Stimulated activated naive B cell treated with anti-CD40 and anti-IgM and Interleukin-4, amounts not matched to agents 10 μg/mL and 1 μg/mL and 100 μg/mL, for 72 hours (primary cell): ENCODE measurements at regions not wholly inside any gene's neighbourhood (a gene's known extent, or its start where the extent isn't known, plus 50 kb on each side); places are given as distances from the start of the nearest gene placed in this dataset.

Experiments used
- ATAC-seq, 2 donors: fragments of 150-1000 bp; cut with Tn5 transposase; replicated peaks; 2 replicates each; pipeline ENCODE4 v1.10.0; 2021; ENCODE audit warnings: moderate library complexity in 1 of 2
- DNase-seq: peaks from one replicate; pipeline ENCODE4 v3.0.0; 2021
- H3K27ac Mint-ChIP-seq: one replicate; pipeline ENCODE4 v1.8.0; 2022; ENCODE audit warnings: mild to moderate bottlenecking, mixed read lengths
- H3K27me3 Mint-ChIP-seq, 2 donors: one replicate each; pipeline ENCODE4 v1.8.0; 2022; ENCODE audit warnings: mixed read lengths in 2 of 2
- H3K36me3 Mint-ChIP-seq, 2 donors: one replicate each; pipeline ENCODE4 v1.8.0; 2022; ENCODE audit warnings: mixed read lengths in 2 of 2, mild to moderate bottlenecking in 1 of 2
- H3K4me1 Mint-ChIP-seq, 2 donors: one replicate each; pipeline ENCODE4 v1.8.0; 2022; ENCODE audit warnings: mixed read lengths in 2 of 2, mild to moderate bottlenecking in 1 of 2
- H3K4me3 Mint-ChIP-seq, 2 donors: one replicate each; pipeline ENCODE4 v1.8.0; 2022; ENCODE audit warnings: mild to moderate bottlenecking in 2 of 2, mixed read lengths in 2 of 2, moderate library complexity in 1 of 2
- H3K9me3 Mint-ChIP-seq, 2 donors: one replicate each; pipeline ENCODE4 v1.8.0; 2022; ENCODE audit warnings: mixed read lengths in 2 of 2, mild to moderate bottlenecking in 1 of 2

DNA sequence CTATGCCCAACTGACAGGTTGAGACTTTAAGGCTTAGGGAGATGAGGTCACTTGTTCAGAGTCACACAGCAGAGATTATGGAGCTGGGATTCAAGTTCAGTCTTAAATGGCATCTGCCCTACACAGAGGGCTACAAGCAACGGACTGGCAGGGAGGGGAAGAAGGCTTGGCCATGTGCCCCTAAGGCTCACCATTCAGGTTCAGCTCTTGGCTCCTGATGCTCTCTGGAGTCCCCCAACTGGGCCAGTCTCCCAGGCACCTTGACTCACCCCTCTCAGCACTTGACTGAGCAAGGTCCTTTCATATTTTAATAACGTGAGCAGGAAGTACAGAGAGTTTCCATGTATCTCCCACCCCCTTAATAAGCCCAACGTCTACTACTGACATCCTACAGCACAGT lies 71.4 kb upstream of the MAFB start:
- Mint-ChIP-seq H3K27ac (no peak overlapping the region), H3K4me1 (no peaks in the 10 kb centered on the region), H3K4me3 (no peak overlapping the region)

DNA sequence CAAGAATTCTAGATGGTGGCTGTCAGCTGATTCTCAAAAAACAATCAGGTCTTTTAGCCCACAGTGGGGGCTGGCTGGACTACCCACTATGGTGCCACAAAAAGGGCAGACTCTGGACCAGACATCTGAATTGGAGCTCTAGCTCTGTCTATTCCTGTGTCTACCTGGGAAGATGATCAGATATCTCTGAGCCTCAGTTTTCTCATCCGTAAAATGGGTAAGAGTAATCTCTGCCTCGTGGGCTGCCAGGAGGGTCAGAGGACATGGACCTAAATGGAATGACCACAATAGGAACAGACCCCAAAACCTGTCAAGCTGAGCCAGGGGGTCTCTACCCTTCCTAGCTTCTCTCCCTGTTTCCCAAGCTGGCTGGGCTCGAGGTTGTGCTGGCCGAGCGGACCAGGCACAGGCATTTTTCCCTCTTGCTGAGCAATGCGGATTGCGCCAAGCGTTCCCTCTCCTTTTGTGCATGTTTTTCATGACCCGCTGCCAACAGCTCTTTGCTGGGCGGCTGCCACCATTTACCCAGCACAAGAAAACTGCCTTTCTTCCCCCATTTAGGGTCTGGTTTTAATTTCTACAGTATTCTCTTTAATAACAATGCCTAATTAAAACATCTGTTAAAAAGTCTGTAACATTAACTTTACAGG lies 74.7 kb upstream of the MAFB start:
- DNase-seq (no peak), ATAC-seq (no peak)
- Mint-ChIP-seq H3K4me3 (no peak overlapping the region), H3K27me3 (peaks cover 6 to 7% of the 10 kb centered on the region in 2 donors), H3K9me3 (no peaks in the 10 kb centered on the region), H3K27ac (no peak overlapping the region), H3K36me3 (no peaks in the 10 kb centered on the region), H3K4me1 (no peaks in the 10 kb centered on the region)

More for the DNA sequence above, 71.4 kb upstream of the MAFB start:
- no peak for ATAC-seq
- no peaks in the 10 kb centered on the region for H3K9me3 Mint-ChIP-seq
- H3K36me3 Mint-ChIP-seq: no peaks in the 10 kb centered on the region
- no peak for DNase-seq
- H3K27me3 Mint-ChIP-seq: no peaks in the 10 kb centered on the region

DNA sequence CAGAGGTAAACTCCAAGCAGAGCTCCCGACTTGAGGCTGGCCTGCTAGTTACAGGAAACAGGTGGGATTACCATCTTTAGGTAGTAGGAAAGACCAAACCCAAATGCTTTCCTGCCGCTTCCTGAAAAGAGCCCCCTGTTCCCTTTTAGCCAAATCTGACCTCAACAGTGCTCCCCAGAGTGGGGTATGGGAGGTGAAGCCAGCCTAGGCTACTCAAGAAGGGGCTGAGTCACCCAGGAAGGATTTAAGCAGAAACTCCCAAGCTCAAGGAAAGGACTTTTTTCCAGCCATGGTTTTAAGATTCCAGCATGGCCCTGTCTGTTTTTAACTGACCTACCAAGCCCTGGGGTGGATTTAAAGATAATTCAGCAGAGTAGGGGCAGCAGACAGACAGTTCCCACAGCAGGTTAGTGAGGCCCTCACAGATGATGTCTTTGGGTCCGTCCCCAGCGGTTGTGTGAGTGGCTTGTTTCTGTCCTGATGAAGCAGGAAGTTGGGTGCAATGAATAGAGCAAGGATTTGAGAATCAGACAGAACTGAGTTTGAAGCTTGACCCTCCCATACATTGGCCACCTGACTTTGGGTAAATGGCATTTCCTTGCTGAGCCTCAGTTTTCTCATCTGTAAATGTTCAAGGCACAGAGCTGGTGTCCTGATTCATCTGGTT lies 76.9 kb upstream of the MAFB start:
- H3K27ac Mint-ChIP-seq: no peak overlapping the region
- no peaks in the 10 kb centered on the region for H3K9me3 Mint-ChIP-seq
- H3K4me1 Mint-ChIP-seq: no peaks in the 10 kb centered on the region
- peaks cover 10 to 17% of the 10 kb centered on the region in 2 donors for H3K27me3 Mint-ChIP-seq
- DNase-seq (no peak), ATAC-seq (no peak)
- H3K4me3 Mint-ChIP-seq: no peak overlapping the region
- H3K36me3 Mint-ChIP-seq: no peaks in the 10 kb centered on the region

DNA sequence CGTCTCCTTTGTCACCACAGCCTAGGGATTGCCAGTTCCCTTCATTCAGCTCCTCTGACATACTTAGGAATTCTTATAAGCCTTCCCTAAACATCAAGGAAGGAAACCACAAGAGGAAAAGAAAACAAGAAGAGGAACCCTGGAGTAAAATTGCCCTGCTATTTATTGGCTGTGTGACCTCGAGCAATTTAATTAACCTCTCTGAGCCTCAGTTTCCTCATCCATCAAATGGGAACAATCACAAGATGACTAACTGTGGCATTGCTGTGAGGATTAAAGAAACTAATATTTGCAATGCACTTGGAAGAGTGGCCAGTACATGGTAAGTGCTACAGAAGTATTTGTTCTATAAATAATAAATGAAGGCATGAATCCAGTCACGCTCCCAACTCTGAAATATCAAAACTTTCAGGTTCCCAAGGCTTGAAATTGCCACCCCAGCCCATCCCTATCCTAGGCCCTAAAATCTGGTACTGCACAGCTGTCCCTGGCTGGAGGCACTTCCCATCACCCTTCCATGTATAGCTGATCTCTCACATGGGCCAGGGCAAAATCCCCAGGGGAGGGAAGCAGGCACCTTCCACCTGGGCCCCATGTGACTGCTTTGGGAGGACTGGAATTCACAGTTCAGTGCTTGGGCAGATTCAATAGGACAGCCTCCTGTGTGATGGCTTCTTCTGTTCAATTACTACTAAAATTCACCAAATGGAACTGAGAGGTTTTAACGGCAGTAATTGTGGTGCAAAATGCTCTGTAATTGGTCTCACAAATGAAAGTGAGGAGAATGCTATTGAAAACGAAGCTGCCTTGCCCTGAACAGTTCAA lies 78.0 kb upstream of the MAFB start:
- Mint-ChIP-seq H3K4me3 (no peak overlapping the region), H3K27me3 (peaks cover 13 to 21% of the 10 kb centered on the region in 2 donors), H3K9me3 (no peaks in the 10 kb centered on the region), H3K36me3 (no peaks in the 10 kb centered on the region), H3K4me1 (no peaks in the 10 kb centered on the region), H3K27ac (no peak overlapping the region)
- DNase-seq: no peak
- ATAC-seq: no peak

DNA sequence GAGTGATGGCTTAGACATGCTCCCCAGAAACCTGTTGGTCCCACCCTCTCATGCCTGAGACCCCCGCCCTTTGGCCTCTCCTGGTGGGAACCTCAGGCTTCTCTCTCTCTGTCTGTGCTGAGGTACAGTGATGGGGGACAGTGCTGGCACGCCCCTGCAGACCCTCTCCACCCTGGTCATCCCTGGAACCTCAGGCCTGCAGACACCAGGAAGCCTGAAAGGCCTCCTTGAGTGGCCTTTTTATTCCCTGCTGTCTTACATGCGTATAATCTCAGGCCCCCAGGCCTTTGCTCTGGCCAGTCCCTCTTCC lies 78.5 kb upstream of the MAFB start:
- H3K36me3 Mint-ChIP-seq: no peaks in the 10 kb centered on the region
- no peaks in the 10 kb centered on the region for H3K9me3 Mint-ChIP-seq
- no peak for DNase-seq
- H3K27ac Mint-ChIP-seq: no peak overlapping the region
- H3K4me1 Mint-ChIP-seq: no peaks in the 10 kb centered on the region
- peaks cover 13 to 21% of the 10 kb centered on the region in 2 donors for H3K27me3 Mint-ChIP-seq
- no peak overlapping the region for H3K4me3 Mint-ChIP-seq
- no peak for ATAC-seq

DNA sequence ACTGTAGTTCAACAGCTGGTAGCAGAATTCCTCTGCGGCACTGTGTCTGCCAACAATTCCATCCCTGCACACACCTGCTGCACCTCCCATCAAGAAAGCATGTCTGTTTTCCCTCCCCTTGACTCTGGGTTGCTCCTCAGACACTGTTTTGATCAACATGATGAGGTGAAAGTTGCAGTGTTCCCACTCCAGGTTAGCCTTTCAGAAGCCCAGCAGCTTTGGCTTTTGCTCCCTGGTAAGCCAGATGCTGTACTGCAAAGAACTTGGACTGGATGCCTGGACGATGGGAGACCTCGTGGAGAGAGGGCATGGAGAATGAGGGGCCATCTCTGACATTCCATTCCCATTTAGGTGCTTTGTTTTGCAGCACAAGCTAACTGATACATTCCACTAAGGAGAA lies 79.1 kb upstream of the MAFB start:
- Mint-ChIP-seq H3K4me3 (no peak overlapping the region), H3K27ac (no peak overlapping the region), H3K9me3 (no peaks in the 10 kb centered on the region), H3K4me1 (no peaks in the 10 kb centered on the region), H3K27me3 (peaks cover 13 to 21% of the 10 kb centered on the region in 2 donors), H3K36me3 (no peaks in the 10 kb centered on the region)
- ATAC-seq: no peak
- DNase-seq: no peak

DNA sequence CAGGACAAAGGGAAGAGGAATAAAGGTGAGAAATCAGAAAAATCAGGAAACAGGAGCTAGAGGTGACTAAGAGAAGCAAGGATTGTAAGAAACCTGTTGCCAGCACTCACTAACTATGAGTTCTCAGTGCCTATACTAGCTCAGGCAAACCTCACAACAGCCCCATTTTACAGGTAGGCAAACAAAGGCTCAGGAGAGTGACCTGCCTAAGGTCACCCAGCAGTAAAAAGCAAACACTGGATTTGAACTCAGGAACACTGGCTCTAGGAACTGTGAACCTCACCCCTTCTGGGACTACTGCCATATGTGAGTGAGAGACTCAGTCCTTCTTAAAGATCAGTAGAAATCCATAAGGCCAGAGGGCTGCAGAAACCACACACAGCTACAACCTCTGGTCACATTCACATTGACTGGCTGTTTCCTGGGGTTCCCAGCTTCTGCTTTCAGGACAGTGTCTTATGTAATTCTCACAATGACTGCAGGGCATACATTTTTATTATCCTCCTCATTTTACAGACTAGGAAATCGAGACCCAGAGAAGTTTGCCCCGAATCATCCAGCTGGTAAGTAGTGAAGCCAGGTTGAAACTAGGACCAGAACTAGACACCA lies 80.7 kb upstream of the MAFB start:
- Mint-ChIP-seq H3K9me3 (no peaks in the 10 kb centered on the region), H3K27ac (no peak overlapping the region), H3K27me3 (peaks cover 13 to 21% of the 10 kb centered on the region in 2 donors), H3K4me1 (no peaks in the 10 kb centered on the region), H3K36me3 (no peaks in the 10 kb centered on the region), H3K4me3 (no peak overlapping the region)
- no peak for ATAC-seq
- DNase-seq: no peak

DNA sequence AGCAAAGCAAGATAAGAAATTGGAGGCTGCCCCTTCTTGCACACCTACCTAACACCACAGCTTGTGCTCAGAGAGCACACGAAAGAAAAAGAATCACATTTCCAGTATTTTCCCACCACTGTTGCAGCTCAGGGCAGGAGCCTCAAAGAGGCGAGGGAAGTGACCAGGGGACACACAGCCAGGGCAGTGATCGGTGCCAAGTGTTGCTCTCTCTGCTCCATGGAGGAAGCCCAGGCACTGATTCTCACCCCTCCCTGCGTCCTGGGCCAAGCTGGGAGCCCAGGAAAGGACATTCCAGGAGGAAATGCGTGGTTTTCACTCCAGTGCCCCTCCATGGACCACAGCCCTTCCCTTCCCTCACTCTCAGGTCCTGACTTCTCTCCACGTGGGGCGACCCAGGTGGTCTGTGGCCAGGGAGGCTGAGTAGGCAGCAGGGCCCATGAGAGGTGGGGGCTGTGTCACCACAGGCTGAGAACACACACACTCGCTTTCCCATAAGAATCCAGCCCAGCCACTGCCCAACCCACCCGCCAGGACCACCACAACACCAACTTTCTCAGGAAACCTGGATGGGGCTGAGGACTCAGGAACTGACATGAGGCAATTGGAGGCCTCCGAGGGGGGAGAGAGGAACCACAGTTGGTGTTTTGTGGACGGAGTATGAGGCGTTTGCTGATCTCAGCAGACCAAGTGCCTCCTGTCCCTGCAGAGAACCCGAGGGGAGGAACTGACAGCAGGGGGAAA lies 81.7 kb upstream of the MAFB start:
- no peak overlapping the region for H3K27ac Mint-ChIP-seq
- H3K4me3 Mint-ChIP-seq: no peak overlapping the region
- no peak for DNase-seq
- H3K27me3 Mint-ChIP-seq: peaks cover 13 to 21% of the 10 kb centered on the region in 2 donors
- H3K36me3 Mint-ChIP-seq: no peaks in the 10 kb centered on the region
- ATAC-seq: no peak
- H3K4me1 Mint-ChIP-seq: peaks cover 0 to 1% of the 10 kb centered on the region in 2 donors
- H3K9me3 Mint-ChIP-seq: no peaks in the 10 kb centered on the region

DNA sequence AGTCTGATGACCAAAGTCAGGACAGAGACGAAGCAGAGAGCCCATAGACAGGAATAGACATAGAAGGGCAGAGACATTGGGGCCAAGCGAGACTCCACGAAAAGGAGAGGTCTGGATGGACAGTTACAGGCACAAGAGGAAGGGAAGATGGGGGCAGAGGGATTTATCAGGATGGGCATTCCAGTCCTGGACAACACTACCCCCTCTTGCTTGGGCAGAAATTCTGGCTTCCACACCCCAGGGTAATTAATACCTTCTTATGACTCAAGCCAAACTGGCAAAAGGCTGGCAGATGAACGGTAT lies 82.2 kb upstream of the MAFB start:
- no peak for ATAC-seq
- Mint-ChIP-seq H3K9me3 (no peaks in the 10 kb centered on the region), H3K4me3 (no peak overlapping the region), H3K36me3 (no peaks in the 10 kb centered on the region), H3K4me1 (peaks cover 0 to 1% of the 10 kb centered on the region in 2 donors), H3K27ac (no peak overlapping the region), H3K27me3 (peaks cover 13 to 21% of the 10 kb centered on the region in 2 donors)
- no peak for DNase-seq

DNA sequence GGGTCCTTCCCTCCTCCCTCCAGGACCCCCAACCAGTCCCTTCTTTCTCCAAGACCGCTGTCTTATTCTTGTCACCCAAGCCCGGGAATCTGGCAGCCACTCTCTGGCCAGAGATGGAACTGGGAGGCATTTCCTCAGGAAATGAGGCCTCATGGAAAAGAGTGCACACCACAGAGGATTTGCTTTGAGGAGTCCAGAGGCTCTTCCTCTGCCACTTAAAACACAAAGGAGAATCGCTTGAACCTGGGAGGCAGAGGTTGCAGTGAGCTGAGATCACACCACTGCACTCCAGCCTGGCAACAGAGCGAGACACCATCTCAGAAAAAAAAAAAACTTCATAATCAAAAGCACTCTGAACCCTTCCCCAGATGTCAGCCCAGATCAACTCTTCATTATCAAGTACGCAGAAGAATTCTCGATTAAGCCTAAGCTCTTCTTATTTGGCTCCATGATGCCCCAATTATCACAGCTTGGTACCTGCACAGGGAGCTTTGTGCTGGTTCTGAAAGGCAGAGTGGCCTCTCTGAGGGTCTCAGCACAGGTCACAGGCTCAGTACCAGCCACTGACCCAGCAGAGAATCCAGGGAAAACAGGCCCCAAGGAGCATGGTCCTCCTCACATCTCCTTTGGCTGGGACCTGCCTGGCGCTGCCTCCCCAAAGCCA lies 82.9 kb upstream of the MAFB start:
- Mint-ChIP-seq H3K36me3 (no peaks in the 10 kb centered on the region), H3K4me3 (no peak overlapping the region), H3K4me1 (peaks cover 0 to 1% of the 10 kb centered on the region in 2 donors), H3K27ac (no peak overlapping the region), H3K9me3 (no peaks in the 10 kb centered on the region), H3K27me3 (peaks cover 13 to 21% of the 10 kb centered on the region in 2 donors)
- no peak for ATAC-seq
- no peak for DNase-seq

DNA sequence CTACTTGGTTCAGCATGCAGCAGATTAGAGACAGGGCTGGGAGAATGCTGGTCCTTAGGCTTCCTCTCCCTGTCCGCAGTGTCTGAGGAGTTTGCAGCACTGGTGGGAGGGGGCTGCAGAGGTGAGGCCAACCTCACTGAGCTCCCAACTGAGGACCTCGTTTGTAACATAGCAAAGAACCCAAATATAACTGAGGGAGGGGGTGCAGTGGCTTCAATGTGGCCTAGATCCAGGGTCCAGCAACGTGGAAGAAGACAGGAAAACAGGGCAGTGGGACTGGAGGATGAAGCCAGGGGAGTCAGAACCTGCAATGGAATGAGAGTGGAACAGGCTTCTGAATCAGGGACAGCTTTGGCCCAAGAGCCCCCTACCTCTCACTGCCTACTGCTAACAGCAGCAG lies 84.3 kb upstream of the MAFB start:
- no peak overlapping the region for H3K27ac Mint-ChIP-seq
- no peaks in the 10 kb centered on the region for H3K36me3 Mint-ChIP-seq
- H3K27me3 Mint-ChIP-seq: peaks cover 5 to 15% of the 10 kb centered on the region in 2 donors
- H3K4me1 Mint-ChIP-seq: peaks cover 0 to 1% of the 10 kb centered on the region in 2 donors
- no peaks in the 10 kb centered on the region for H3K9me3 Mint-ChIP-seq
- ATAC-seq: no peak
- no peak for DNase-seq
- H3K4me3 Mint-ChIP-seq: no peak overlapping the region

DNA sequence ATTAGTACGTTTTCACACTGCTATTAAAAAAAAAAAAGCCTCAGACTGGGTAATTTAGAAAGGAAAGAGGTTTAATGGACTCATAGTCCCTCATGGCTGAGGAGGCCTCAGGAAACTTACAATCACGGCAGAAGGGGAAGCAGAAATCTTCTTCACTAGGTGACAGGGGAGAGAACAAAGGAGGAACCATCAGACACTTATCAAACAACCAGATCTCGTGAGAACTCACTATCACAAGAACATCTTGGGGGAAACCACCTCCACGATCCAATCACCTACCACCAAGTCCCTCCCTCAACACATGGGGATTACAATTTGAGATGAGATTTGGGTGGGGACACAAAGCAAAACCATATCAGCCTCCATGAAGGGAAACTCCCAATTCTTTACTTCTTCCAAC lies 85.2 kb upstream of the MAFB start:
- no peak for ATAC-seq
- H3K4me3 Mint-ChIP-seq: no peak overlapping the region

DNA sequence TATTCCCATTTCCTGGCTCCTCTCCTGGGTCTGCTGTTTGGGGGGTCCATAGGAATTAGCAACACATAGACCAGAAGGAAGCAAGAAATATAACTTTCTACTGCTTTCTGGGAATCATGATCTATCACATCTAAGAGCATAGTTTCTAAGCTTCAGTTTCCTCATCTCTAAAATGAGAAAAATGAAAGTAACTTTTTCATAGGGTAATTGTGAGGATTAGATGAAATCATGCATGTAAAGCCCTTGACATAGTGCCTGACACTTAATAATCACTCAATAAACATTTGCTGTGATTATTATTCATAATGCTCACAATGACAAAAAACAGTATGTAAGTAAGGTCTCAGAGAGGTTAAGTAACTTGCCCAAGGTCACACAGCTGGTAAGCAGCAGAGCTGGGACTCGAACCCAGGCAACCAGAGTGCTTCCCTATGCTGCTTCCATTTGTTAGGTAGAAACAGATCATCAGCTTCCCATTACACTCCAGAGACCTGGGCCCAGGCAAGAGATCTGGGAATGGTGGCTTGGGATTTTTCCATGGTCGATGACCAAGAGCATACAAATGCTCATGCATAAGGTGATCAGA lies 86.6 kb upstream of the MAFB start:
- H3K4me1 Mint-ChIP-seq: peaks cover 0 to 1% of the 10 kb centered on the region in 2 donors
- H3K9me3 Mint-ChIP-seq: no peaks in the 10 kb centered on the region
- no peak overlapping the region for H3K4me3 Mint-ChIP-seq
- DNase-seq (no peak), ATAC-seq (no peak)
- H3K27ac Mint-ChIP-seq: no peak overlapping the region
- H3K27me3 Mint-ChIP-seq: peaks cover 5 to 7% of the 10 kb centered on the region in 2 donors
- H3K36me3 Mint-ChIP-seq: no peaks in the 10 kb centered on the region

More for the DNA sequence above, 85.2 kb upstream of the MAFB start:
- H3K9me3 Mint-ChIP-seq: no peaks in the 10 kb centered on the region
- no peaks in the 10 kb centered on the region for H3K36me3 Mint-ChIP-seq
- H3K27ac Mint-ChIP-seq: no peak overlapping the region
- peaks cover 5 to 15% of the 10 kb centered on the region in 2 donors for H3K27me3 Mint-ChIP-seq
- peaks cover 0 to 1% of the 10 kb centered on the region in 2 donors for H3K4me1 Mint-ChIP-seq
- no peak for DNase-seq
